ENCODE measurements at regions not wholly inside any gene's neighbourhood (a gene's known extent, or its start where the extent isn't known, plus 50 kb on each side); places are given as distances from the start of the nearest gene placed in this dataset.

- Mint-ChIP-seq H3K4me3 (ENCODE audit: low read depth, unreplicated experiment) (no peak overlapping the region), H3K36me3 (ENCODE audit: insufficient read depth, unreplicated experiment) (no peaks in the 10 kb centered on the region), H3K27me3 (ENCODE audit: unreplicated experiment) (no peaks in the 10 kb centered on the region), H3K9me3 (ENCODE audit: low read depth, unreplicated experiment) (peaks cover 3% of the 10 kb centered on the region), H3K4me1 (ENCODE audit: low read depth, unreplicated experiment) (peaks cover 32% of the 10 kb centered on the region), H3K27ac (ENCODE audit: unreplicated experiment) (no peak overlapping the region)
- TF ChIP-seq CTCF (IDR thresholded peaks at IDR 0.05; ENCODE audit: unreplicated experiment), result no peak
- intact Hi-C loops (cut with micrococcal nuclease; ENCODE audit: unreplicated experiment), result no loop called here
- CTCF ChIA-PET, result no interaction called here
- BruUV-seq (replicated peaks), result no TSS peak
- no peak for DNase-seq
These were observed 556.5 kb upstream of the KCNMB2 start for GRCh38 chr3:177979703-177980102.

- no TSS peak for BruUV-seq (replicated peaks)
- TF ChIP-seq CTCF (IDR thresholded peaks at IDR 0.05; ENCODE audit: unreplicated experiment), result no peak
- H3K4me1 Mint-ChIP-seq (ENCODE audit: low read depth, unreplicated experiment), result peaks cover 32% of the 10 kb centered on the region
These were observed 554.7 kb upstream of the KCNMB2 start for GRCh38 chr3:177981576-177981975.

GRCh38 chr3:177982034-177982433 lies 554.2 kb upstream of the KCNMB2 start:
- Mint-ChIP-seq H3K4me3 (ENCODE audit: low read depth, unreplicated experiment) (no peak overlapping the region), H3K9me3 (ENCODE audit: low read depth, unreplicated experiment) (peaks cover 3% of the 10 kb centered on the region), H3K27me3 (ENCODE audit: unreplicated experiment) (no peaks in the 10 kb centered on the region), H3K4me1 (ENCODE audit: low read depth, unreplicated experiment) (peaks cover 29% of the 10 kb centered on the region), H3K36me3 (ENCODE audit: insufficient read depth, unreplicated experiment) (no peaks in the 10 kb centered on the region), H3K27ac (ENCODE audit: unreplicated experiment) (no peak overlapping the region)
- no TSS peak for BruUV-seq (replicated peaks)
- no peak for DNase-seq
- CTCF ChIA-PET, result interaction anchor here (2.7 kb wide), 1 partner anchor 9 kb away, joined by 9 read pairs; no protein-coding TSS in a partner anchor
- no peak for TF ChIP-seq CTCF (IDR thresholded peaks at IDR 0.05; ENCODE audit: unreplicated experiment)
- intact Hi-C loops (cut with micrococcal nuclease; ENCODE audit: unreplicated experiment), result no loop called here

More at GRCh38 chr3:177981576-177981975, 554.7 kb upstream of the KCNMB2 start:
- H3K4me3 Mint-ChIP-seq (ENCODE audit: low read depth, unreplicated experiment), result no peak overlapping the region
- DNase-seq, result no peak
- H3K9me3 Mint-ChIP-seq (ENCODE audit: low read depth, unreplicated experiment), result peaks cover 3% of the 10 kb centered on the region
- H3K27ac Mint-ChIP-seq (ENCODE audit: unreplicated experiment), result peak overlapping the region; percentile 12
- intact Hi-C loops (cut with micrococcal nuclease; ENCODE audit: unreplicated experiment), result no loop called here
- CTCF ChIA-PET, result interaction anchor here (2.7 kb wide), 1 partner anchor 9 kb away, joined by 9 read pairs; no protein-coding TSS in a partner anchor
- no peaks in the 10 kb centered on the region for H3K27me3 Mint-ChIP-seq (ENCODE audit: unreplicated experiment)
- H3K36me3 Mint-ChIP-seq (ENCODE audit: insufficient read depth, unreplicated experiment), result no peaks in the 10 kb centered on the region

- CTCF ChIA-PET, result interaction anchor here (2.7 kb wide), 1 partner anchor 10 kb away, joined by 9 read pairs; no protein-coding TSS in a partner anchor
- Mint-ChIP-seq H3K9me3 (ENCODE audit: low read depth, unreplicated experiment) (peaks cover 3% of the 10 kb centered on the region), H3K36me3 (ENCODE audit: insufficient read depth, unreplicated experiment) (no peaks in the 10 kb centered on the region), H3K4me1 (ENCODE audit: low read depth, unreplicated experiment) (peaks cover 20% of the 10 kb centered on the region), H3K4me3 (ENCODE audit: low read depth, unreplicated experiment) (no peak overlapping the region), H3K27me3 (ENCODE audit: unreplicated experiment) (no peaks in the 10 kb centered on the region), H3K27ac (ENCODE audit: unreplicated experiment) (no peak overlapping the region)
- no TSS peak for BruUV-seq (replicated peaks)
- DNase-seq, result no peak
- intact Hi-C loops (cut with micrococcal nuclease; ENCODE audit: unreplicated experiment), result no loop called here
- no peak for TF ChIP-seq CTCF (IDR thresholded peaks at IDR 0.05; ENCODE audit: unreplicated experiment)
These were observed 552.9 kb upstream of the KCNMB2 start for GRCh38 chr3:177983320-177983719.

Measured in Calu3 (cell line).